Stimulated activated CD4-positive, alpha-beta T cell treated with anti-CD3 and anti-CD28 coated beads, Interleukin-1b, Interleukin-23, amount 100 ng/mL, for 24 hours (primary cell): ENCODE measurements at regions not wholly inside any gene's neighbourhood (a gene's known extent, or its start where the extent isn't known, plus 50 kb on each side); places are given as distances from the start of the nearest gene placed in this dataset.
"Not testable (repeated sequence)": the region's sequence is repeated elsewhere in the genome, so short reads cannot be mapped to it uniquely, and the experiment has no call there.

Experiments used
- DNase-seq, 4 experiments: peaks; one replicate each; pipeline ENCODE4 v3.0.0-alpha.2; 2020; ENCODE audit warnings: low read depth in 4 of 4, low spot score in 1 of 4

- no peak for DNase-seq
Measured at GRCh38 chr4:125794989-125795388, 480.2 kb downstream of the FAT4 start.

DNA sequence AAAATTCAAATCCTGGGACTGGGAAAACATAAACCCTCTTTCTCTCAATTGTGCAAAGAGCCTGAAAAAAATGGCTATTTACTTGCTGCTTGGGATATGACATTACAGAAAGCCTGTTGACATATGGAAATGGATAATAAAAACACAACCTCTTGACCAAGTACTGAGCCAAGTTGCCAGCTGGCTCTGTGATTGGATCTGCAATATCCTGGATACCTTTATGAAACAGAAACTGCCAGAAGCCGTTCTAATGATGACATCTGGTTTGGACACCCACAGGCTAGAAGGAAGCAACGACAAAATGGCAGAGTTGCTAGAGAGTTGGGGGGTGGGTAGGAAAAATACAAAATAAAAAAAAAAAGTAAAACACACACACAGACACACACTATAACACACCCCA lies 481.4 kb downstream of the FAT4 start:
- DNase-seq = no peak

DNA sequence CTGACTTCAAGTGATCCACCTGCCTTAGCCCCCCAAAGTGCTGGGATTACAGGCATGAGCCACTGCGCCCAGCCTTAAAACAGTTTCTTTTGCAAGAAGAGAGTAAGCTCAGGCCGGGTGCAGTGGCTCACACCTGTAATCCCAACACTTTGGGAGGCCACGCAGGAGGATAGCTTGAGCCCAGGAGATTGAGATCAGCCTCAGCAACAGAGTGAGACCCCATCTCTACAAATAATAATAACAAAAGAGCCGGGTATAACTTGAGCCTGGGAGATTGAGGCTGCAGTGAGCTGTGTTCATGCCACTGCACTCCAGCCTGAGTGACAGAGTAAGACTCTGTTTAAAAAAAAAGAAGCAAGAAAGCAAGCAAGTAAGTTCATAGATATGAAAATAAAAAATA lies 482.9 kb downstream of the FAT4 start:
- not testable (repeated sequence) for DNase-seq

- DNase-seq = no peak
Measured at GRCh38 chr4:125801373-125801772, 486.6 kb downstream of the FAT4 start.

DNA sequence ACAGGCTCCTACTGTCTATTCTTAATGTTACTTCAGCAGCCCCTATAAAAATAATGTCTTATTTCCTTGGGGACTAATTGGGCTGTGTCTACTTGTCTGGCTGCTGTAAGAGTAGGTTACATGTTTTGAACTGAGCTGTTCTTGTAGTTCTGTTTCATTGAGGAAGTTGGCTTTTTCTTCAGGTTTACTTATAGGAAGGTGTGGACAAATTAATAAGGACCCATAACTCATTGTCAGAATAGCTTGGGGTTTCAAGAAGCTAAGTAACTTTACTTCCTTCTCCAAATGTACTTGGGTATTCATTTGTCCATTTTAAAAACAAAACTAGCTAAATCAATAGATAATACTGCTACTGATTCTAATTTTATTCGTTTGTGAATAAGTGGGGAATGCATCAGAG lies 487.2 kb downstream of the FAT4 start:
- no peak for DNase-seq

DNA sequence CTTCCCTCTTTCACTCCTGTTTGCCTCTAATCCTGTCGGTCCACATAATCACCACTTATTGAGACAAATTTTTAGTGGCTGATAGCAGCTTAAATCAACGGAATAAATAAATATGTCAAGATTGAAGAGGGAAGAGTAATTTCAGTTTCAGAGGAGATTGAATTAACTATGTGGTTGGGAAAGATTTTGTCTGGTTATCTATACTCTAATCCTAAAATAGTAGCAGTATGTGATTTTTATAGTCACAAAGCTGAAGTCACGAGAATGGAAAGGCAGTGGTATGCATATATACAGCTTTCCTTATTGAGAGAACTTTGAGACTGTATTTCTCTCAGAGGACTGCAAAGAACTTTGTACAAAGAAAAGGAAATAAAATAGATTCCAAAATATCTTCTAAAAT lies 493.3 kb downstream of the FAT4 start:
- DNase-seq = no peak

DNA sequence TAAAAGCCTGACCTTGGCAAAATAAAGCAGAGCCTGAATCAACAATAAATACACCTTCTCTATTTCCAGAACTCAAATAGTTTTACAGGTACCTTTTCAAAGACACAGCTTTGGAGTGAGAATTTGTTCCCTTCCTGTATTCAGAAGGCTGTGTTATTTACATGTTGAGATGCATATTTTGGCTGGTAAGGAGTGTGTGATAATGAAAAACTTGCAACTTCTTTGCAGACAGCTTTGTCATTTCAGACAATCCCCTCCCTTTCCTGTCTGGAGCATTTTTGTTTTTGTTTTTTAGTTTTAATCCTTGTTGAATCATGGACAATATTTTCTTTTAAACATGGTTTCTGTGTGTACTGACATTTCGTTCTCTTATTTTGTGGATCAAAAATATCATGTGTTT lies 493.8 kb downstream of the FAT4 start:
- DNase-seq = no peak

GRCh38 chr4:125811892-125812291 lies 497.1 kb downstream of the FAT4 start:
- DNase-seq = no peak

GRCh38 chr4:125826801-125827695 lies 512.3 kb downstream of the FAT4 start:
- DNase-seq = no peak

DNA sequence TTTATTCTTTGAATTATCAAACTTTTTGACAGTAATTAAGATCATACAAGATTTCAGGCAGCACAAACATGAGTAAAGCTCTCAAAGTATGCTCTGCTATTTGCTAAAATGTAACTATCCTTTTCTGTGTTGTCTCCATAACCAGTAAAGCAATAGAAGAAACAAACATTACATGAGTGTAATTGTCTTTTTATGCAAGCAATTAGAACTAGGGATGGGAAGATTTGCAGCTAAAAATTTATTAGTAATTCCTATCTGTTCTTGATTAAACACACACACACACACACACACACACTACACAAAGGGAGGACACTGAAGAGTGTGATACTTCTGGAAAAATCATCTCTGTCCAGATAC lies 512.9 kb downstream of the FAT4 start:
- no peak for DNase-seq

DNA sequence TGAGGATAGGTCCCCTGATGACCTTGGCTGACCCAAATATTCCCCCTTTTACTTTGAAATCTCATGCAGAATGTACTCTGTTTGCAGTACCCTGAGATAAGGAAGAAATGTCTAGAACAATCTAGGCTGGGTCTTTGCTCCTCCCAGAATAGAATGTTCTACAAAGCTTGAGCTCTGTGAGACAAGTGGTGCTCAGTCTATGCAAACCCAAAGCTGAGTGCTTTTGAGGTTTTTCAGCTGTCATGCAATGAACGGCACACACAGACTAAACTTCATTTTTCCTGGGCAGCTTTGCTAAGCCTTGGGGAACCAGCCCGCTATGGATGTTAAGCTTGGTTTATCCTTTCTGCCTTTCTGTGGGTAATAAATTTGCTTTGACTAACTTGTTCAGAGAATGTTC lies 513.6 kb downstream of the FAT4 start:
- DNase-seq = no peak

- DNase-seq = no peak
Measured at GRCh38 chr4:125832161-125832560, 517.4 kb downstream of the FAT4 start.

DNA sequence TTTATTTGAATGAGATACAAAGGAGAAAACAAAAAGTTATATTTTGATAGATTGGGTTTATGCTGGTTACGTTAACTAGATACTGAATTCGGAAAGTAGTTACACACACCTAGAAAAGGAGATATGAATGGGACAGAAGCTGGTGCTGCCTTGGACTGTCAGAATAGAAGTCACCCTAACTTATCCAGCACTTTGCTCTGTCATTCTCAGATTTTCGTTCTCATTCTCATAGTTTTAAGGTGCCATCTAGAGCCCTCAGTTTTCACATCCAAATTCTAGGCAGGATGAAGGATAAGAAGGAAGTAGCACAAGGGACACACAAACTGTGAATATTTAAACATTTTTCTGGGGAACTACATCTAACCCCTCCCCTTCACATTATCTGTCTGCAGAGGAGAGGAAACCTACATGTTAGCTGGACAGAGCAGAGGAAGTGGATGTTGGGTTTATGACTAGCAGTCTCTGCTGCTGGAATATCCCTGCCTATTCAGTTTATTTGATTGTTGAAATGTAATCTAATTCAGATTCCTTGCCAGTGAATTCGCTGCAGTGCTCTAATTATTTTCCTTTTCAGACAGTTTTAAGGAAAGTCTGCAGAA lies 521.9 kb downstream of the FAT4 start:
- no peak for DNase-seq

DNA sequence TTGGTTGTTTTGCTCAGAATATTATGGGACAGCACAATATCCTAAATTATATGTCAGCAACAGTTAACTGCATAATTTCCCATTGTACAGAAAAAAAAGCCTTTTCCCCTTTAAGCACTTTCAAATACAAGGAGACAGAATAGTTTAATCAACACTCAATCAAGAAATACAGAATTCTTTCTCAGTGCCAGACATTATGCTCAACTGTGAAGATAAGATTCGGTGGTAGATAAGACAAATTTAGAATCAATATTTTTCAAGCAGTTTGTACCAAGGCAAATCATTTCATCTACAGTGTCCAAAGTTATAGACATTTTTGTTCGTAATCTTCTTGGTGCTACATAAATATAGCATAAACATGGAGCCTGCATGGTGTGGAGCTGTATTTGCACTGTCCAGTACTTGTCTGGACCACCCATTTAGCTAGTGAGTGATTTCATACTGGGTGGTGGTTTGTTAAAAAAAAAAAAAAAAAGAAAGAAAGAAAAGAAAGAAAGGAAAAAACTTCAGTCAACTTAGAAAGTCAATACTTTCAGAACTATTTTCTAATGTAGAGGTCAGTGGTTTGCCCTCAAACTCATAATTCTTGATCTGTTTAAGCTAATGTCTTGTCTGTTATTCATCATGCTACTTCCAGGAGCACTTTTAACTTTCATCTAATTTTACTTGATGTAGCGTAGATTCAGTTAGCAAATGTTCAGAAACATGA lies 522.9 kb downstream of the FAT4 start:
- DNase-seq = no peak

DNA sequence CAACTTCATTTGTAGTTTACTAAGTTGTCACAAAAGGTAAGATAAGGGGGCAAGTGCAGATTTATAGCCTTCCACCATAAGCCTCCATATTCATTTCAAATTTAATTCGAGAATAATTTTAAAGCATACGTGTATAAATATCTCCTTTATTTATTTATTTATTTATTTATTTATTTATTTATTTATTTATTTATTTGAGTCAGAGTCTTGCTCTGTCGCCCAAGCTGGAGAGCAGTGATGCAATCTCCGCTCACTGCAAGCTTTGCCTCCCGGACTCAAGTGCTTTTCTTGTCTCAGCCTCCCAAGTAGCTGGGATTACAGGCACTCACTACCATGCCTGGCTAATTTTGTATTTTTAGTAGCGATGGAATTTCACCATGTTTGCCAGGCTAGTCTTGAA lies 523.4 kb downstream of the FAT4 start:
- DNase-seq = no peak

DNA sequence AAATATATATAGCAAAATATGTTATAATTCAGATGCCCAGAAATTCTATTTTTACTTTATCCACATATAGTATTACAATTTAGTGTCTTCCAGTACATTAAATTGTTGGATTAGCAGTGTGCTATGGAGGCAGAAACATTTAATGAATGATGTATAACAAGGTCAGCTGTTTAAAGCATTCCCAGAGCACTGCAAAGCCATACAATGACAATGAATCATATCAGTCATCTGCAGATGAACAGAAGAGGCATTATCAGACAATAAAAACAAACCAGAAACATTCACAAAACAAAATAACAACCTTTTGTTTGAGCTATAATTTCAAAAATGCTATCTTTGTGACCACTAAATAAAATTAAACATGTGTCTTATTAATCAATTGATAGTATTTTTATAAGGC lies 524.2 kb downstream of the FAT4 start:
- DNase-seq = no peak

DNA sequence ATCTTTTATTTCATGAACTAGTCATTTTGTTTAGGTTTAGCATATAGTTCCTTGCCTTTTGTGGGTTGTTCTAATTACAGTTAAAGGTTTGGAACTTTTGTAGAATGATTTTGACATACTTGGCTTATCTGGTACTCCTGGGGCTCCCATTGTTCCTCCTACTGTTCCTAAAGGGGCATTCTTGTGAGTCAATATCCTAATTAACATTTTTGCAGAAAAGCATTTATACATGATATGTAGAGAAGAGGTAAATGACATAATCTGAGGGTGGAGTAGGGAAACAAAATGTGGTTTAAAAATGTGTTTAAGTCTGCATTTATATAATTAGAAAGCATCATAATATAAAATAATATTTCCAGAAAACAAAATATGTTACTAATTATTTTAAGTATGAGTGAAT lies 529.2 kb downstream of the FAT4 start:
- no peak for DNase-seq

DNA sequence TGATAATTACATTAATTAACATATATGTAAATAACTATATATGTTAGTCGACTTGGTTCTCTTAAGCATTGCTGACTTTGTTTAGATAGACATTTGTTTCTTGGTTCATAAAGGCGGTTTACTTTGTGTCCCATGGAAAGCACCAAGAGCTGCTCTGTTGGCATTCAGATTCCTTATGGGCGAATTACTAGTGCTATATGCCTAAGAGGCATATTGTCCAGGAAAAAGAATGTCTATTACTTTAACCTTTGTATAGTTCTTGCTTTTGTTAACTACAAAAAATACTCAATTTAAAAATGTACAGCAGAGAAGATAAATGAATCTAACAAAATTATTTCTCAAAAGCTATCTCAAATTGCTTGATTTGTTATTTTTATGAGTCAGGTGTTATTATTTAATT lies 532.8 kb downstream of the FAT4 start:
- DNase-seq = no peak

- no peak for DNase-seq
Measured at GRCh38 chr4:125849869-125850268, 535.1 kb downstream of the FAT4 start.

DNA sequence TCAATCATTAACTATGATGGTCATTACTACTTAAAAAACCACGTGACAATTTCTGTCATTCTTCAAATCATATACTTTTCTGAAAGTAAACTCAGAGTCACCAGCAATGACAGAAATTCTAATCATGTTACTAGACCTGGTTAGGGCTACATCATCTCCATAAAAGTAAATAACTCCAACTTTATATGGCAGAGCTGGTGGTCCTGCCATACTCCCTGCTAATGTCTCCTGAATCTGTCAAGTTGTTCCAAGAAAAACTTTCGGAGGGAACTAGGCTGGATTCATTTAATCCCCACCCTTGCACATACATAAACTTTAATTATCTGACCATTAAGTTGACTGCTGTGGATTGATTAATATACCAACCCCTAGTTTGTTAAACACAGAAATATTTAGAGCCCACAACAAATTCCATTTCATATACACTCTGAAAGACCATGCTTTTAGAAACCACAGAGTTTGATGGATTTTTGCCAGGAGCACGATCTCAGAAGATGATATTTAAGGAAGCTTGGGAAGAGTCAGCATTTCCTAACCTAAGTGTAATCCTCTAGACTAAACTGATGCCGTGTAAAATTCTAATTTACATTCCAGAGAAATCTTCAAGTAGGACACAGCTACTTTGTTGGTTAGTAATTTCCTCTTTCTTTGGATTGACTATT lies 577.0 kb downstream of the FAT4 start:
- no peak for DNase-seq

- DNase-seq = no peak
Measured at GRCh38 chr4:125904802-125905201, 590.0 kb downstream of the FAT4 start.

- no peak for DNase-seq
Measured at GRCh38 chr4:125911058-125911457, 596.3 kb downstream of the FAT4 start.
